H1 (cell line): ENCODE measurements at regions not wholly inside any gene's neighbourhood (a gene's known extent, or its start where the extent isn't known, plus 50 kb on each side); places are given as distances from the start of the nearest gene placed in this dataset.

Source experiments
- CREB1 ChIP-seq: IDR thresholded peaks from 2 replicates; pipeline ENCODE4 v1.6.1; 2012; ENCODE audit warnings: inconsistent platforms
- HDAC6 ChIP-seq: IDR thresholded peaks from one replicate; pipeline ENCODE4 v1.7.1; 2012; ENCODE audit warnings: low read depth, mild to moderate bottlenecking, inconsistent platforms, low read length, moderate library complexity
- JUND ChIP-seq: IDR thresholded peaks from 2 replicates; pipeline ENCODE4 v1.6.1; 2011; ENCODE audit warnings: mild to moderate bottlenecking, improper control_type of control experiment, low read length
- KDM1A ChIP-seq: fragments of 200-600, 300-600 bp; sonication (generic); IDR thresholded peaks from 2 replicates; pipeline ENCODE4 v1.7.1; 2016; ENCODE audit warnings: mild to moderate bottlenecking, low read length, borderline replicate concordance
- MAX ChIP-seq: IDR thresholded peaks from 2 replicates; pipeline ENCODE4 v1.6.1; 2012; ENCODE audit warnings: inconsistent platforms
- SUZ12 ChIP-seq: fragments of 200-600 bp; sonication (generic); IDR thresholded peaks from 2 replicates; pipeline ENCODE4 v1.6.1; 2012; ENCODE audit warnings: mild to moderate bottlenecking, inconsistent platforms, low read length, moderate library complexity, mixed read lengths

- TF ChIP-seq CREB1, result 0 out of 2 replicates have a peak, but pooled peaks have one; percentile 22
- TF ChIP-seq MAX, result peak; percentile 63
- 0 out of 2 replicates have a peak, but pooled peaks have one; percentile 23 for TF ChIP-seq SUZ12
- peak; percentile 7; the same call in 1 of the 2 replicates for TF ChIP-seq JUND
- TF ChIP-seq HDAC6, result no peak
- no peak for TF ChIP-seq KDM1A
These were observed 63.4 kb upstream of the ABCA1 start for GRCh38 chr9:104991144-104991953.
